HepG2 (cell line): ENCODE measurements at regions not wholly inside any gene's neighbourhood (a gene's known extent, or its start where the extent isn't known, plus 50 kb on each side); places are given as distances from the start of the nearest gene placed in this dataset.

Source experiments
- ATAC-seq: fragments of 200-7000 bp; cut with Tn5 transposase; 3 replicates; pipeline ENCODE4 v1.9.1; 2020; ENCODE audit warnings: mild to moderate bottlenecking, moderate library complexity
- BruUV-seq: library from RNA; stranded (reverse); fragments of 400-500 nt; replicated peaks from 2 replicates; lab custom pipeline; 2021; lab: Mats Ljungman, UMichigan
- CTCF ChIA-PET: fragments of 300-600 bp; formaldehyde crosslinking; extraction: SDS; loops from one replicate; lab custom pipeline; 2021; ENCODE audit warnings: low total read pairs, inconsistent platforms, low intra/inter-chr PET ratio; lab: Yijun Ruan, JAX
- POLR2A ChIA-PET: fragments of 350-600 bp; sonication (Branson Sonifier 250); formaldehyde crosslinking; loops from one replicate; lab custom pipeline; 2020; ENCODE audit warnings: antibody characterized with exemption, inconsistent platforms; lab: Yijun Ruan, JAX
- DNase-seq: peaks from one replicate; pipeline ENCODE4 v3.0.0-alpha.2; 2015; ENCODE audit warnings: low spot score
- FAIRE-seq: peaks from 3 replicates; lab custom pipeline; 2011; peaks lifted over from hg19 to GRCh38; lab: Jason Lieb, UNC
- H2AFZ ChIP-seq: one replicate; pipeline ENCODE4 v1.6.1; 2011; ENCODE audit warnings: low read length, inconsistent platforms
- H3K27ac ChIP-seq: fragments of 300-600 bp; 3 replicates; pipeline ENCODE4 v1.8.0; 2011; ENCODE audit warnings: mixed run types, mild to moderate bottlenecking, mixed read lengths, low read length, inconsistent platforms; ENCODE audit not compliant: insufficient read depth; ENCODE audit errors: extremely low read length
- H3K27me3 ChIP-seq, 2 experiments: fragments of 200-600 bp in 1 of 2; 2 replicates in 1 of 2; 3 replicates in 1 of 2; pipeline versions ENCODE4 v1.6.0 to v1.8.0; 2011; ENCODE audit warnings: low read length in 2 of 2, mild to moderate bottlenecking in 2 of 2, moderate library complexity in 2 of 2, inconsistent platforms in 1 of 2; ENCODE audit not compliant: insufficient read depth in 2 of 2, control insufficient read depth in 1 of 2
- H3K36me3 ChIP-seq, 2 experiments: fragments of 200-600 bp in 1 of 2; replicated peaks in 1 of 2; 2 replicates in 1 of 2; 3 replicates in 1 of 2; pipeline versions ENCODE4 v1.5.1 to v1.8.0; 2011; ENCODE audit warnings: low read length in 2 of 2, inconsistent platforms in 1 of 2; ENCODE audit not compliant: insufficient read depth in 2 of 2, control insufficient read depth in 1 of 2
- H3K4me1 ChIP-seq: 2 replicates; pipeline ENCODE4 v1.5.1; 2012; ENCODE audit warnings: low read length, inconsistent platforms; ENCODE audit not compliant: insufficient read depth
- H3K4me2 ChIP-seq: 2 replicates; pipeline ENCODE4 v1.6.0; 2011; ENCODE audit warnings: low read depth, low read length, inconsistent platforms
- H3K4me3 ChIP-seq, 3 experiments: fragments of 200-600 bp in 1 of 3; sonication (generic), shearing (Covaris generic) in 1 of 3; replicated peaks in 1 of 3; 2 replicates each; pipeline ENCODE4 v1.5.1; 2011 to 2016; ENCODE audit warnings: low read length in 3 of 3, inconsistent platforms in 2 of 3, low read depth in 2 of 3, mild to moderate bottlenecking in 2 of 3, control low read depth in 1 of 3, mixed read lengths in 1 of 3; ENCODE audit not compliant: insufficient read depth in 1 of 3
- H3K79me2 ChIP-seq: one replicate; pipeline ENCODE4 v1.6.1; 2011; ENCODE audit warnings: low read length, inconsistent platforms; ENCODE audit not compliant: insufficient read depth
- H3K9ac ChIP-seq: 2 replicates; pipeline ENCODE4 v1.6.0; 2011; ENCODE audit warnings: mild to moderate bottlenecking, low read depth, low read length, inconsistent platforms; ENCODE audit not compliant: insufficient read depth
- H3K9me3 ChIP-seq: 2 replicates; pipeline ENCODE4 v1.5.1; 2012; ENCODE audit warnings: mild to moderate bottlenecking, low read length
- H4K20me1 ChIP-seq: 2 replicates; pipeline ENCODE4 v1.6.0; 2011; ENCODE audit warnings: inconsistent platforms, mild to moderate bottlenecking, low read length, moderate library complexity; ENCODE audit not compliant: insufficient read depth
- ARNT2 ChIP-seq: sonication (generic); formaldehyde crosslinking; IDR thresholded peaks from 2 replicates; pipeline ENCODE4 v1.8.0; 2022; ENCODE audit warnings: mild to moderate bottlenecking, low read depth, missing genetic modification reagents, moderate library complexity
- ATF7 ChIP-seq, 2 experiments: fragments of 450-650 bp in 1 of 2; sonication (generic) in 1 of 2; formaldehyde crosslinking in 1 of 2; IDR thresholded peaks; 2 replicates each; pipeline versions ENCODE4 v1.4.0 to v1.6.1; 2016 to 2020; ENCODE audit warnings: antibody characterized with exemption in 1 of 2, mild to moderate bottlenecking in 1 of 2, missing genetic modification reagents in 1 of 2
- CBX1 ChIP-seq: IDR thresholded peaks from one replicate; pipeline ENCODE4 v1.6.1; 2016; ENCODE audit warnings: antibody characterized with exemption, low read depth
- EHMT2 ChIP-seq: fragments of 200-600 bp; sonication (generic); IDR thresholded peaks from 2 replicates; pipeline ENCODE4 v1.7.0; 2017; ENCODE audit warnings: antibody characterized with exemption, low read depth, low read length, borderline replicate concordance
- HOXA9 ChIP-seq: sonication (generic); formaldehyde crosslinking; IDR thresholded peaks from 2 replicates; pipeline ENCODE4 v1.8.1; 2022; ENCODE audit warnings: missing genetic modification reagents, mild to moderate bottlenecking, moderate library complexity, borderline replicate concordance
- MAFK ChIP-seq, 2 experiments: IDR thresholded peaks in 1 of 2; conservative IDR thresholded peaks in 1 of 2; 2 replicates each; pipeline ENCODE4 v1.6.1; 2011; ENCODE audit warnings: improper control_type of control experiment in 2 of 2, low read length in 2 of 2
- SMC3 ChIP-seq: IDR thresholded peaks from 2 replicates; pipeline ENCODE4 v1.6.1; 2011; ENCODE audit warnings: low read length, improper control_type of control experiment
- THYN1 ChIP-seq: sonication (generic); formaldehyde crosslinking; IDR thresholded peaks from 2 replicates; pipeline ENCODE4 v1.8.1; 2023; ENCODE audit warnings: low read depth, mild to moderate bottlenecking, moderate library complexity, missing genetic modification reagents, borderline replicate concordance
- ZFP82 ChIP-seq: sonication (generic); formaldehyde crosslinking; IDR thresholded peaks from 2 replicates; pipeline ENCODE4 v1.5.1; 2020; ENCODE audit warnings: mild to moderate bottlenecking, missing genetic modification reagents, borderline replicate concordance
- ZNF205 ChIP-seq: IDR thresholded peaks from 2 replicates; pipeline ENCODE4 v1.6.1; 2018; ENCODE audit warnings: missing biosample characterization, missing genetic modification reagents
- WGBS: methylation state at CpG from one replicate; pipeline ENCODE4 v1.1.6; 2017; ENCODE audit warnings: low lambda C conversion rate; 5-methylcytosine and 5-hydroxymethylcytosine counted together
- in situ Hi-C: cut with HindIII; loops from 2 replicates; pipeline ENCODE4 v1.10.0; 2017; ENCODE audit warnings: low pct_unique_long_range_greater_than_20kb; ENCODE audit not compliant: extremely low pct_ligation_motif_present
- intact Hi-C: fragments of 100-400 bp; cut with micrococcal nuclease; formaldehyde crosslinking; loops from one replicate; pipeline ENCODE4 v1.10.0; 2022; ENCODE audit not compliant: unreplicated experiment
- TF ChIP-seq, protein P1 (sequence below): IDR thresholded peaks from 2 replicates; pipeline ENCODE4 v1.4.0; 2020; ENCODE audit warnings: mild to moderate bottlenecking, missing genetic modification reagents
- TF ChIP-seq, protein P2 (sequence below): sonication (generic); formaldehyde crosslinking; IDR thresholded peaks from 2 replicates; pipeline ENCODE4 v1.4.0; 2020; ENCODE audit warnings: missing genetic modification reagents
- TF ChIP-seq, protein P3 (sequence below): sonication (generic); formaldehyde crosslinking; IDR thresholded peaks from 2 replicates; pipeline ENCODE4 v1.4.0; 2020; ENCODE audit warnings: mild to moderate bottlenecking, low read depth, missing genetic modification reagents

DNA sequence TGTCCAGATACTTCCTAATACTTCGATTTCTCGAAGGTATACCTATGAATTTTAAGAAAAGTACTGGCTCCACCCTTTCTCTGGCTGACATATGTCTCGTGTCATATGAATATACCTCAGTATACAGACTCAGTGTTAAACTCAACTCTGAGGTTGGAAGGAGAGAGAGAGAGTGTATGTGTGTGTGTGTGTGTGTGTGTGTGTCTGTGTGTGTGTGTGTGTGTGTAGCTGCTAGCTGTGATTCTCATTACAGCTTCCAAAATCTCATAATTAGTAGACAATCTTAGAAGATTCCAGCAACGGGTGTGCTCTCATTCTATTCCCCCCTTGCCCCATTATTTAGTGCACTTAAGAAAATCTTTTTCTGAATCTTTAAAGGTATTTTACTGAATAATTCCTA lies 380.3 kb upstream of the B3GALT2 start:
- WGBS: 15% methylated on average over 4 of the region's 4 CpGs
- Histone ChIP-seq H3K79me2 (no peaks in the 10 kb centered on the region), H3K27ac (no peak overlapping the region), H3K4me3 (no peak overlapping the region), H2AFZ (no peak overlapping the region), H4K20me1 (no peaks in the 10 kb centered on the region), H3K27me3 (no peaks in the 10 kb centered on the region), H3K36me3 (no peaks in the 10 kb centered on the region), H3K9ac (no peak overlapping the region), H3K9me3 (no peaks in the 10 kb centered on the region), H3K4me1 (no peaks in the 10 kb centered on the region), H3K4me2 (no peak overlapping the region)
- no TSS peak for BruUV-seq
- ATAC-seq (no peak), DNase-seq (no peak), FAIRE-seq (no peak)
- in situ Hi-C loops: no loop called here
- ChIA-PET POLR2A (no interaction called here), CTCF (no interaction called here)
- TF ChIP-seq, protein P1, sequence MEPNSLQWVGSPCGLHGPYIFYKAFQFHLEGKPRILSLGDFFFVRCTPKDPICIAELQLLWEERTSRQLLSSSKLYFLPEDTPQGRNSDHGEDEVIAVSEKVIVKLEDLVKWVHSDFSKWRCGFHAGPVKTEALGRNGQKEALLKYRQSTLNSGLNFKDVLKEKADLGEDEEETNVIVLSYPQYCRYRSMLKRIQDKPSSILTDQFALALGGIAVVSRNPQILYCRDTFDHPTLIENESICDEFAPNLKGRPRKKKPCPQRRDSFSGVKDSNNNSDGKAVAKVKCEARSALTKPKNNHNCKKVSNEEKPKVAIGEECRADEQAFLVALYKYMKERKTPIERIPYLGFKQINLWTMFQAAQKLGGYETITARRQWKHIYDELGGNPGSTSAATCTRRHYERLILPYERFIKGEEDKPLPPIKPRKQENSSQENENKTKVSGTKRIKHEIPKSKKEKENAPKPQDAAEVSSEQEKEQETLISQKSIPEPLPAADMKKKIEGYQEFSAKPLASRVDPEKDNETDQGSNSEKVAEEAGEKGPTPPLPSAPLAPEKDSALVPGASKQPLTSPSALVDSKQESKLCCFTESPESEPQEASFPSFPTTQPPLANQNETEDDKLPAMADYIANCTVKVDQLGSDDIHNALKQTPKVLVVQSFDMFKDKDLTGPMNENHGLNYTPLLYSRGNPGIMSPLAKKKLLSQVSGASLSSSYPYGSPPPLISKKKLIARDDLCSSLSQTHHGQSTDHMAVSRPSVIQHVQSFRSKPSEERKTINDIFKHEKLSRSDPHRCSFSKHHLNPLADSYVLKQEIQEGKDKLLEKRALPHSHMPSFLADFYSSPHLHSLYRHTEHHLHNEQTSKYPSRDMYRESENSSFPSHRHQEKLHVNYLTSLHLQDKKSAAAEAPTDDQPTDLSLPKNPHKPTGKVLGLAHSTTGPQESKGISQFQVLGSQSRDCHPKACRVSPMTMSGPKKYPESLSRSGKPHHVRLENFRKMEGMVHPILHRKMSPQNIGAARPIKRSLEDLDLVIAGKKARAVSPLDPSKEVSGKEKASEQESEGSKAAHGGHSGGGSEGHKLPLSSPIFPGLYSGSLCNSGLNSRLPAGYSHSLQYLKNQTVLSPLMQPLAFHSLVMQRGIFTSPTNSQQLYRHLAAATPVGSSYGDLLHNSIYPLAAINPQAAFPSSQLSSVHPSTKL (CRISPR knock-in tag): no peak
- TF ChIP-seq, protein P2, sequence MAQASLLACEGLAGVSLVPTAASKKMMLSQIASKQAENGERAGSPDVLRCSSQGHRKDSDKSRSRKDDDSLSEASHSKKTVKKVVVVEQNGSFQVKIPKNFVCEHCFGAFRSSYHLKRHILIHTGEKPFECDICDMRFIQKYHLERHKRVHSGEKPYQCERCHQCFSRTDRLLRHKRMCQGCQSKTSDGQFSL: no peak
- TF ChIP-seq THYN1 (CRISPR knock-in tag) (no peak), ATF7 (IDR thresholded peaks at IDR 0.05) (no peak), ATF7 (CRISPR knock-in tag; IDR thresholded peaks at IDR 0.05) (no peak), MAFK (conservative IDR thresholded peaks at IDR 0.05 in 1 of 2, IDR thresholded peaks at IDR 0.05 in 1 of 2; ENCODE audit: low read length in 2 of 2) (no peak), ARNT2 (CRISPR knock-in tag) (no peak), ZFP82 (CRISPR knock-in tag) (no peak), SMC3 (no peak), HOXA9 (no peak), CBX1 (no peak), ZNF205 (no peak), EHMT2 (no peak)
- TF ChIP-seq, protein P3, sequence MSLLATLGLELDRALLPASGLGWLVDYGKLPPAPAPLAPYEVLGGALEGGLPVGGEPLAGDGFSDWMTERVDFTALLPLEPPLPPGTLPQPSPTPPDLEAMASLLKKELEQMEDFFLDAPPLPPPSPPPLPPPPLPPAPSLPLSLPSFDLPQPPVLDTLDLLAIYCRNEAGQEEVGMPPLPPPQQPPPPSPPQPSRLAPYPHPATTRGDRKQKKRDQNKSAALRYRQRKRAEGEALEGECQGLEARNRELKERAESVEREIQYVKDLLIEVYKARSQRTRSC: no peak
- TF ChIP-seq, all 625 proteins: peak for 0
- intact Hi-C loops: no loop called here
